Fibroblast of pulmonary artery (primary cell): ENCODE measurements at regions not wholly inside any gene's neighbourhood (a gene's known extent, or its start where the extent isn't known, plus 50 kb on each side); places are given as distances from the start of the nearest gene placed in this dataset.

ENCODE experiments used
- DNase-seq: peaks from one replicate; pipeline ENCODE4 v3.0.0-alpha.2; 2010; ENCODE audit warnings: low read depth
- H3K4me3 ChIP-seq: replicated peaks from 2 replicates; pipeline ENCODE4 v1.5.1; 2011; ENCODE audit warnings: low read depth, mild to moderate bottlenecking, control low read depth, low read length, moderate library complexity
- TF ChIP-seq, protein P1 (sequence below): IDR thresholded peaks from 2 replicates; pipeline ENCODE4 v1.5.1; 2011; ENCODE audit warnings: mild to moderate bottlenecking, control low read depth, low read length, inconsistent platforms; ENCODE audit errors: missing control alignments

DNA sequence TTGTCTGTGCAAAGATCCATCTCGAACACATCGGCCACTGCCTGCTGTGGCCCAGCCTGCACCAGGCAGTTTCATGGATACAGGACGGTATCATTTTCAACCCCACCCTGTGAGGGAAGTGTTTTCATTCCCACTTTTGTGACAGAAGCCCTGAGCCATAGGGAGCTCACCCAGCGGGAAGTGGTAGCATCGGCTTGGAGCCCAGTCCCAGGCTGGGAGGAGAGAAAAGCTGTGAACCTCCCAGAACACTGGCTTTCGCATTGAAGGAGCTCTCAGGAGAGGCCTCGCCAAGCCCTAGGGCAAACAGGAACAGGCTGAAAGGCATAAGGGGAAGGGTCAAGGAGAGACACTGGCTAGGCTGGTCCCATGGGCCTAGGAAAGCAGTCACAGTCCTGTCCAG lies 166.1 kb downstream of the TFCP2L1 start:
- TF ChIP-seq, protein P1, sequence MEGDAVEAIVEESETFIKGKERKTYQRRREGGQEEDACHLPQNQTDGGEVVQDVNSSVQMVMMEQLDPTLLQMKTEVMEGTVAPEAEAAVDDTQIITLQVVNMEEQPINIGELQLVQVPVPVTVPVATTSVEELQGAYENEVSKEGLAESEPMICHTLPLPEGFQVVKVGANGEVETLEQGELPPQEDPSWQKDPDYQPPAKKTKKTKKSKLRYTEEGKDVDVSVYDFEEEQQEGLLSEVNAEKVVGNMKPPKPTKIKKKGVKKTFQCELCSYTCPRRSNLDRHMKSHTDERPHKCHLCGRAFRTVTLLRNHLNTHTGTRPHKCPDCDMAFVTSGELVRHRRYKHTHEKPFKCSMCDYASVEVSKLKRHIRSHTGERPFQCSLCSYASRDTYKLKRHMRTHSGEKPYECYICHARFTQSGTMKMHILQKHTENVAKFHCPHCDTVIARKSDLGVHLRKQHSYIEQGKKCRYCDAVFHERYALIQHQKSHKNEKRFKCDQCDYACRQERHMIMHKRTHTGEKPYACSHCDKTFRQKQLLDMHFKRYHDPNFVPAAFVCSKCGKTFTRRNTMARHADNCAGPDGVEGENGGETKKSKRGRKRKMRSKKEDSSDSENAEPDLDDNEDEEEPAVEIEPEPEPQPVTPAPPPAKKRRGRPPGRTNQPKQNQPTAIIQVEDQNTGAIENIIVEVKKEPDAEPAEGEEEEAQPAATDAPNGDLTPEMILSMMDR, result no peak
- no peak for DNase-seq
- no peak overlapping the region for H3K4me3 ChIP-seq

GRCh38 chr2:121120411-121120810 lies 164.6 kb downstream of the TFCP2L1 start:
- H3K4me3 ChIP-seq, result no peak overlapping the region
- TF ChIP-seq, protein P1, result no peak
- no peak for DNase-seq

- H3K4me3 ChIP-seq, result no peak overlapping the region
- TF ChIP-seq, protein P1, result no peak
- DNase-seq, result no peak
These were observed 164.0 kb downstream of the TFCP2L1 start for GRCh38 chr2:121120991-121121390.

DNA sequence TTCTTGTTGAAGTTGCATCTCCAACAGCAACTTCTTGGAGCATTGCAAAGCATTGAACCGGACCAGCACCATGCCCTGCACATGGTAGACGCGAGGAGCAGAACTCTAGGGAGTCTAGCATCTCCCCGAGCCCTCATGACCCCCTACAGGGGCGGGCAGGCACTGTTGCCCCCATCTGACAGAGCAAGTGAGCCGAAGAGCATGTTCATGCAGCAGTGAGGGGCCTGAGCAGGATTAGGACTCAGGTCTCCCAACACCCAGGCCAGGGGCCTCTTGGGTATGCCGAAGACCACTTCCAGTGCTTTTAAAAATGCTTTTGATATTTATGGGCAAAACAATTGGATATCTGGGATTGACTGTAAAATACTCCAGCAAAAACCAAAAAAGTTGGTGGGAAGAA lies 163.3 kb downstream of the TFCP2L1 start:
- TF ChIP-seq, protein P1, result no peak
- no peak for DNase-seq
- no peak overlapping the region for H3K4me3 ChIP-seq

- TF ChIP-seq, protein P1, result no peak
- H3K4me3 ChIP-seq, result no peak overlapping the region
- DNase-seq, result no peak
These were observed 161.7 kb downstream of the TFCP2L1 start for GRCh38 chr2:121123268-121123667.

DNA sequence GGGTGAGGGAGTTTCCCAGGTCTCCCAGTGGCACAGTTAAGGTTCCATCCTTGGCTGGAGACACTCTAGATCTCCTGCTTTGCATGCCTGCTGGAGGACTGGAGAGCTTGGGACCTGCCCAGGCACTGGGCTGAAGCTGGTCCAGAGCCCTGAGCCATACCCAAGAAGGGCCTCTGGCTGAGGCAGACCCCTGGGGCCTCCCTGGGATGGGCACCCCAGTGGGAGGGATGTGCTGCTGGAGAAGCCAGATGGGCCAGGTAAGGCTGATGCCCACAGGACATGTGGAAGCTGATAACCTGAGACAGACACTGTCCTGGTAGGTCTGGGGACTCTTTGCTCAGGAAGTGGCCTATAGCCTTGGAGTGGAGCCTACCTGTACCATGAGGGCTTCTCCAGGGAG lies 160.7 kb downstream of the TFCP2L1 start:
- H3K4me3 ChIP-seq, result no peak overlapping the region
- TF ChIP-seq, protein P1, result no peak
- no peak for DNase-seq

GRCh38 chr2:121125350-121125749 lies 159.7 kb downstream of the TFCP2L1 start:
- DNase-seq, result no peak
- TF ChIP-seq, protein P1, result no peak
- H3K4me3 ChIP-seq, result no peak overlapping the region
